GM12878 (cell line): ENCODE measurements at regions not wholly inside any gene's neighbourhood (a gene's known extent, or its start where the extent isn't known, plus 50 kb on each side); places are given as distances from the start of the nearest gene placed in this dataset.

ENCODE experiments used
- ATAC-seq: fragments of 200-7000 bp; cut with Tn5 transposase; 3 replicates; pipeline ENCODE4 v1.9.1; 2020; ENCODE audit warnings: mild to moderate bottlenecking, moderate library complexity
- BruUV-seq: library from RNA; stranded (reverse); fragments of 400-500 nt; replicated peaks from 2 replicates; lab custom pipeline; 2021; lab: Mats Ljungman, UMichigan
- CTCF ChIA-PET: fragments of 300-600 bp; sonication (Branson Sonifier 250); formaldehyde crosslinking; extraction: SDS; loops from one replicate; lab custom pipeline; 2021; ENCODE audit warnings: inconsistent platforms; lab: Yijun Ruan, JAX
- POLR2A ChIA-PET: fragments of 350-600 bp; formaldehyde crosslinking; extraction: SDS; loops from one replicate; lab custom pipeline; 2021; ENCODE audit warnings: inconsistent platforms; lab: Charles Lee
- RAD21 ChIA-PET: fragments of 300-600 bp; sonication (Branson Sonifier 250); formaldehyde crosslinking; loops from one replicate; lab custom pipeline; 2023; ENCODE audit warnings: antibody characterized with exemption; ENCODE audit not compliant: unreplicated experiment; lab: Charles Lee
- SMC1A ChIA-PET: fragments of 300-600 bp; sonication (Branson Sonifier 250); formaldehyde crosslinking; loops from one replicate; lab custom pipeline; 2023; ENCODE audit not compliant: unreplicated experiment, uncharacterized antibody; lab: Charles Lee
- DNase-seq: peaks from one replicate; pipeline ENCODE4 v3.0.0-alpha.2; 2011; ENCODE audit warnings: low read depth, low spot score
- FAIRE-seq: peaks from 3 replicates; lab custom pipeline; 2011; peaks lifted over from hg19 to GRCh38; lab: Jason Lieb, UNC
- H2AFZ ChIP-seq: 2 replicates; pipeline ENCODE4 v1.6.0; 2011; ENCODE audit warnings: low read depth, low read length, control low read depth; ENCODE audit not compliant: control insufficient read depth
- H3K27ac ChIP-seq: 2 replicates; pipeline ENCODE4 v1.5.1; 2011; ENCODE audit warnings: control low read depth; ENCODE audit not compliant: control insufficient read depth, insufficient read depth
- H3K27me3 ChIP-seq, 2 experiments: replicated peaks in 1 of 2; 2 replicates each; pipeline versions ENCODE4 v1.6.0 to v1.6.1; 2011; ENCODE audit warnings: low read length in 1 of 2; ENCODE audit not compliant: control insufficient read depth in 2 of 2, insufficient read depth in 2 of 2
- H3K36me3 ChIP-seq, 2 experiments: 2 replicates each; pipeline ENCODE4 v1.5.1; 2011; ENCODE audit warnings: low read length in 1 of 2; ENCODE audit not compliant: control insufficient read depth in 2 of 2, insufficient read depth in 2 of 2
- H3K4me1 ChIP-seq: 2 replicates; pipeline ENCODE4 v1.6.1; 2011; ENCODE audit warnings: mild to moderate bottlenecking, low read length, moderate library complexity, mixed read lengths; ENCODE audit not compliant: control insufficient read depth, insufficient read depth
- H3K4me2 ChIP-seq: 2 replicates; pipeline ENCODE4 v1.6.0; 2011; ENCODE audit warnings: control low read depth; ENCODE audit not compliant: control insufficient read depth, insufficient read depth
- H3K4me3 ChIP-seq: fragments of 200-600 bp; sonication (generic); 2 replicates; pipeline ENCODE4 v1.5.1; 2016
- H3K79me2 ChIP-seq: 2 replicates; pipeline ENCODE4 v1.6.0; 2011; ENCODE audit warnings: low read length; ENCODE audit not compliant: control insufficient read depth, insufficient read depth
- H3K9ac ChIP-seq: 2 replicates; pipeline ENCODE4 v1.8.0; 2011; ENCODE audit warnings: low read length, control low read depth, mixed read lengths; ENCODE audit not compliant: control insufficient read depth, insufficient read depth
- H3K9me3 ChIP-seq: replicated peaks from 3 replicates; pipeline ENCODE4 v1.5.1; 2011; ENCODE audit warnings: mild to moderate bottlenecking, low read length; ENCODE audit not compliant: control insufficient read depth, insufficient read depth
- H4K20me1 ChIP-seq: 2 replicates; pipeline ENCODE4 v1.6.0; 2011; ENCODE audit not compliant: control insufficient read depth, insufficient read depth
- ATF3 ChIP-seq: IDR thresholded peaks from 2 replicates; pipeline ENCODE4 v1.6.1; 2011; ENCODE audit warnings: low read depth, mild to moderate bottlenecking, low read length, moderate library complexity, borderline replicate concordance; ENCODE audit errors: extremely low read depth
- CHD2 ChIP-seq: IDR thresholded peaks from 2 replicates; pipeline ENCODE4 v1.6.1; 2011; ENCODE audit warnings: low read depth, low read length, improper control_type of control experiment, borderline replicate concordance
- DPF2 ChIP-seq: fragments of 450-650 bp; IDR thresholded peaks from 2 replicates; pipeline ENCODE4 v1.6.1; 2017; ENCODE audit warnings: mild to moderate bottlenecking
- HSF1 ChIP-seq: fragments of 150-350 bp; IDR thresholded peaks from 2 replicates; pipeline ENCODE4 v1.6.1; 2014; ENCODE audit warnings: mild to moderate bottlenecking, low read depth, low read length
- IKZF2 ChIP-seq, 2 experiments: fragments of 450-650 bp; IDR thresholded peaks; 2 replicates each; pipeline ENCODE4 v1.6.1; 2017; ENCODE audit warnings: mild to moderate bottlenecking in 2 of 2, moderate library complexity in 2 of 2
- MTA3 ChIP-seq: IDR thresholded peaks from 2 replicates; pipeline ENCODE4 v1.6.1; 2012; ENCODE audit warnings: low read length, inconsistent platforms, borderline replicate concordance
- NRF1 ChIP-seq: conservative IDR thresholded peaks from 2 replicates; pipeline ENCODE4 v1.6.1; 2011; ENCODE audit warnings: mild to moderate bottlenecking, low read depth, low read length, improper control_type of control experiment
- PBX3 ChIP-seq: IDR thresholded peaks from 2 replicates; pipeline ENCODE4 v1.6.1; 2011; ENCODE audit warnings: mild to moderate bottlenecking, low read depth, low read length, moderate library complexity; ENCODE audit not compliant: insufficient replicate concordance
- RAD21 ChIP-seq: IDR thresholded peaks from 2 replicates; pipeline ENCODE4 v1.6.1; 2011; ENCODE audit warnings: mild to moderate bottlenecking, low read depth, low read length, moderate library complexity; ENCODE audit not compliant: insufficient read depth
- RAD51 ChIP-seq: fragments of 450-650 bp; IDR thresholded peaks from 2 replicates; pipeline ENCODE4 v1.6.1; 2016; ENCODE audit warnings: moderate library complexity, mild to moderate bottlenecking, inconsistent platforms
- RCOR1 ChIP-seq: conservative IDR thresholded peaks from 2 replicates; pipeline ENCODE4 v1.6.1; 2012; ENCODE audit warnings: low read depth, low read length, improper control_type of control experiment
- SUPT20H ChIP-seq: IDR thresholded peaks from 2 replicates; pipeline ENCODE4 v1.6.1; 2011; ENCODE audit warnings: low read depth, mild to moderate bottlenecking, low read length, moderate library complexity, borderline replicate concordance; ENCODE audit not compliant: control insufficient read depth
- ZNF24 ChIP-seq: fragments of 450-650 bp; IDR thresholded peaks from 2 replicates; pipeline ENCODE4 v1.6.1; 2017; ENCODE audit warnings: antibody characterized with exemption, mild to moderate bottlenecking
- ZNF384 ChIP-seq: IDR thresholded peaks from 2 replicates; pipeline ENCODE4 v1.6.1; 2012; ENCODE audit warnings: low read depth, mild to moderate bottlenecking, low read length, improper control_type of control experiment, borderline replicate concordance
- WGBS: methylation state at CpG from one replicate; pipeline ENCODE4 v1.1.6; 2016; ENCODE audit warnings: low lambda C conversion rate; ENCODE audit not compliant: insufficient replicate concordance, insufficient coverage; ENCODE audit errors: missing lambda C conversion rate; 5-methylcytosine and 5-hydroxymethylcytosine counted together
- in situ Hi-C: fragments of 300-500 bp; cut with MboI; formaldehyde crosslinking; loops from 9 replicates; pipeline ENCODE4 v1.14.3; 2018; ENCODE audit warnings: mixed read lengths
- intact Hi-C: fragments of 100-400 bp; cut with micrococcal nuclease; formaldehyde crosslinking; loops from one replicate; pipeline ENCODE4 v1.14.2; 2022; ENCODE audit not compliant: unreplicated experiment
- TF ChIP-seq, protein P1 (sequence below): IDR thresholded peaks from 2 replicates; pipeline ENCODE4 v1.6.1; 2011; ENCODE audit warnings: borderline replicate concordance, low read depth, mild to moderate bottlenecking, moderate library complexity, low read length; ENCODE audit not compliant: insufficient read depth, poor library complexity, severe bottlenecking
- TF ChIP-seq, protein P2 (sequence below): fragments of 450-650 bp; conservative IDR thresholded peaks from 2 replicates; pipeline ENCODE4 v1.6.1; 2017; ENCODE audit warnings: mild to moderate bottlenecking, moderate library complexity

DNA sequence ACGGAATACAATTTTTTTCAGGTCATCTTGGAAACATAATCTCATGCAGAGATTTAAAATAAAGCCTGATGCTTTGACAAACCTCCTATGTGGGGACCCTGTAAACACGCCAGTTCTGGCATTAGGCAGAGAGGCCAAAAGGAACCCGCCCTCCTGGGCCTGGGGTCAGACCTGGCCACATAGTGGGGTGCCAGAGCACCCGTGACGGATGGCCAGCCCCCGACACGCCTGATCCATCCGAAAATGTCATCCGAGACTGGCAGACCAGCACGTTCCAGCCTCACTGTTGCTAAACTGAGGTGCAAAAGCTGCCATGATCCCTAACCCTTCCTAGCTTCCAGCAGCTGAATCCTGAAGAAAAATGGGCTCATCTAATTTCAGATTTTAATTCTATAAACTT is 222.6 kb upstream of the SALL3 start:
- ChIA-PET CTCF (no interaction called here), SMC1A (no interaction called here), RAD21 (no interaction called here), POLR2A (no interaction called here)
- Histone ChIP-seq H3K4me2 (no peak overlapping the region), H3K9me3 (no peaks in the 10 kb centered on the region; the same call in 2 of the 3 replicates), H2AFZ (no peak overlapping the region), H3K4me3 (no peak overlapping the region), H3K4me1 (no peaks in the 10 kb centered on the region), H3K27ac (no peak overlapping the region), H3K27me3 (no peaks in the 10 kb centered on the region), H4K20me1 (no peaks in the 10 kb centered on the region), H3K79me2 (no peaks in the 10 kb centered on the region), H3K9ac (no peak overlapping the region), H3K36me3 (no peaks in the 10 kb centered on the region)
- BruUV-seq = no TSS peak
- in situ Hi-C loops = no loop called here
- no peak for DNase-seq
- intact Hi-C loops = no loop called here
- TF ChIP-seq ZNF384 (no peak), CHD2 (no peak), ATF3 (no peak), ZNF24 (no peak), HSF1 (no peak), NRF1 (no peak), RCOR1 (no peak), SUPT20H (no peak), PBX3 (no peak), RAD51 (no peak), MTA3 (no peak), DPF2 (no peak), RAD21 (no peak), IKZF2 (IDR thresholded peaks at IDR 0.05) (no peak)
- TF ChIP-seq, protein P1, sequence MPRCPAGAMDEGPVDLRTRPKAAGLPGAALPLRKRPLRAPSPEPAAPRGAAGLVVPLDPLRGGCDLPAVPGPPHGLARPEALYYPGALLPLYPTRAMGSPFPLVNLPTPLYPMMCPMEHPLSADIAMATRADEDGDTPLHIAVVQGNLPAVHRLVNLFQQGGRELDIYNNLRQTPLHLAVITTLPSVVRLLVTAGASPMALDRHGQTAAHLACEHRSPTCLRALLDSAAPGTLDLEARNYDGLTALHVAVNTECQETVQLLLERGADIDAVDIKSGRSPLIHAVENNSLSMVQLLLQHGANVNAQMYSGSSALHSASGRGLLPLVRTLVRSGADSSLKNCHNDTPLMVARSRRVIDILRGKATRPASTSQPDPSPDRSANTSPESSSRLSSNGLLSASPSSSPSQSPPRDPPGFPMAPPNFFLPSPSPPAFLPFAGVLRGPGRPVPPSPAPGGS = no peak
- TF ChIP-seq, protein P2, sequence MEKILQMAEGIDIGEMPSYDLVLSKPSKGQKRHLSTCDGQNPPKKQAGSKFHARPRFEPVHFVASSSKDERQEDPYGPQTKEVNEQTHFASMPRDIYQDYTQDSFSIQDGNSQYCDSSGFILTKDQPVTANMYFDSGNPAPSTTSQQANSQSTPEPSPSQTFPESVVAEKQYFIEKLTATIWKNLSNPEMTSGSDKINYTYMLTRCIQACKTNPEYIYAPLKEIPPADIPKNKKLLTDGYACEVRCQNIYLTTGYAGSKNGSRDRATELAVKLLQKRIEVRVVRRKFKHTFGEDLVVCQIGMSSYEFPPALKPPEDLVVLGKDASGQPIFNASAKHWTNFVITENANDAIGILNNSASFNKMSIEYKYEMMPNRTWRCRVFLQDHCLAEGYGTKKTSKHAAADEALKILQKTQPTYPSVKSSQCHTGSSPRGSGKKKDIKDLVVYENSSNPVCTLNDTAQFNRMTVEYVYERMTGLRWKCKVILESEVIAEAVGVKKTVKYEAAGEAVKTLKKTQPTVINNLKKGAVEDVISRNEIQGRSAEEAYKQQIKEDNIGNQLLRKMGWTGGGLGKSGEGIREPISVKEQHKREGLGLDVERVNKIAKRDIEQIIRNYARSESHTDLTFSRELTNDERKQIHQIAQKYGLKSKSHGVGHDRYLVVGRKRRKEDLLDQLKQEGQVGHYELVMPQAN = no peak
- ATAC-seq = no peak
- WGBS = 73% methylated on average over 10 of the region's 10 CpGs
- no peak for FAIRE-seq
